Hepatocyte (in vitro differentiated cells): ENCODE measurements at regions not wholly inside any gene's neighbourhood (a gene's known extent, or its start where the extent isn't known, plus 50 kb on each side); places are given as distances from the start of the nearest gene placed in this dataset.

Experiments
- DNase-seq: peaks from one replicate; pipeline ENCODE4 v3.0.0-alpha.2; 2016; ENCODE audit warnings: low spot score
- H2AFZ ChIP-seq: fragments of 200-600 bp; sonication (generic); 2 replicates; pipeline ENCODE4 v1.6.0; 2016; ENCODE audit warnings: antibody characterized with exemption, mild to moderate bottlenecking
- H3K27ac ChIP-seq: fragments of 200-600 bp; sonication (generic); 2 replicates; pipeline ENCODE4 v1.5.1; 2016; ENCODE audit warnings: mild to moderate bottlenecking
- H3K27me3 ChIP-seq: fragments of 200-600 bp; sonication (generic); 2 replicates; pipeline ENCODE4 v1.6.1; 2016
- H3K36me3 ChIP-seq: fragments of 200-600 bp; sonication (generic); replicated peaks from 2 replicates; pipeline ENCODE4 v1.5.1; 2016; ENCODE audit warnings: low read depth; ENCODE audit not compliant: insufficient read depth
- H3K4me1 ChIP-seq: fragments of 200-600 bp; sonication (generic); 2 replicates; pipeline ENCODE4 v1.5.1; 2016; ENCODE audit warnings: mild to moderate bottlenecking, moderate library complexity; ENCODE audit not compliant: insufficient read depth
- H3K4me2 ChIP-seq: fragments of 200-600 bp; sonication (generic); 2 replicates; pipeline ENCODE4 v1.6.0; 2016
- H3K4me3 ChIP-seq: fragments of 200-600 bp; sonication (generic); 2 replicates; pipeline ENCODE4 v1.5.1; 2016; ENCODE audit warnings: mild to moderate bottlenecking
- H3K79me2 ChIP-seq: fragments of 200-600 bp; sonication (generic); 2 replicates; pipeline ENCODE4 v1.6.0; 2017; ENCODE audit warnings: mild to moderate bottlenecking
- H3K9me2 ChIP-seq: fragments of 200-600 bp; sonication (generic); replicated peaks from 2 replicates; pipeline ENCODE4 v1.6.0; 2017; ENCODE audit warnings: mild to moderate bottlenecking; ENCODE audit not compliant: insufficient read depth
- H3K9me3 ChIP-seq: fragments of 200-600 bp; sonication (generic); 2 replicates; pipeline ENCODE4 v1.5.1; 2016; ENCODE audit warnings: low read depth, mild to moderate bottlenecking
- H4K20me1 ChIP-seq: fragments of 200-600 bp; sonication (generic); 2 replicates; pipeline ENCODE4 v1.6.0; 2016; ENCODE audit warnings: mild to moderate bottlenecking; ENCODE audit not compliant: insufficient read depth, poor library complexity, severe bottlenecking
- CTCF ChIP-seq: fragments of 200-600 bp; sonication (generic); IDR thresholded peaks from 2 replicates; pipeline ENCODE4 v1.5.1; 2016; ENCODE audit warnings: antibody characterized with exemption, mild to moderate bottlenecking; ENCODE audit not compliant: poor library complexity
- EZH2 ChIP-seq: fragments of 200-600 bp; sonication (generic); IDR thresholded peaks from 2 replicates; pipeline ENCODE4 v1.6.1; 2016; ENCODE audit warnings: antibody characterized with exemption, mild to moderate bottlenecking, borderline replicate concordance
- EZH2phosphoT487 ChIP-seq: fragments of 200-600 bp; sonication (generic); IDR thresholded peaks from one replicate; pipeline ENCODE4 v1.6.1; 2018; ENCODE audit warnings: antibody characterized with exemption, mild to moderate bottlenecking, low read depth, moderate library complexity; ENCODE audit not compliant: unreplicated experiment, severe bottlenecking
- WGBS: methylation state at CpG from one replicate; pipeline ENCODE4 v1.1.6; 2016; ENCODE audit warnings: low lambda C conversion rate; ENCODE audit errors: missing lambda C conversion rate; 5-methylcytosine and 5-hydroxymethylcytosine counted together

- no peak for DNase-seq
- no peak overlapping the region for H3K4me2 ChIP-seq
- H3K36me3 ChIP-seq, result no peaks in the 10 kb centered on the region
- no peaks in the 10 kb centered on the region for H4K20me1 ChIP-seq
- no peaks in the 10 kb centered on the region for H3K9me2 ChIP-seq
- TF ChIP-seq EZH2phosphoT487 (no peak), CTCF (no peak), EZH2 (no peak)
- no peaks in the 10 kb centered on the region for H3K79me2 ChIP-seq
- no peaks in the 10 kb centered on the region for H3K4me1 ChIP-seq
- no peak overlapping the region for H3K4me3 ChIP-seq
- no peak overlapping the region for H3K27ac ChIP-seq
- H2AFZ ChIP-seq, result no peak overlapping the region
- no peaks in the 10 kb centered on the region for H3K27me3 ChIP-seq
- H3K9me3 ChIP-seq, result no peaks in the 10 kb centered on the region
- 84% methylated on average over 19 of the region's 19 CpGs for WGBS
Measured at GRCh38 chr17:22453181-22453580, 760.9 kb downstream of the KCNJ18 start.

GRCh38 chr17:22454070-22454999 lies 762.0 kb downstream of the KCNJ18 start:
- 93% methylated on average over 81 of the region's 82 CpGs for whole genome bisulfite sequencing
- TF ChIP-seq EZH2 (no peak), EZH2phosphoT487 (no peak), CTCF (no peak)
- DNase-seq, result no peak
- Histone ChIP-seq H3K27ac (no peak overlapping the region), H3K36me3 (no peaks in the 10 kb centered on the region), H3K4me1 (no peaks in the 10 kb centered on the region), H3K9me3 (no peaks in the 10 kb centered on the region), H3K4me2 (no peak overlapping the region), H3K79me2 (no peaks in the 10 kb centered on the region), H3K27me3 (no peaks in the 10 kb centered on the region), H2AFZ (no peak overlapping the region), H3K4me3 (no peak overlapping the region), H4K20me1 (no peaks in the 10 kb centered on the region), H3K9me2 (no peaks in the 10 kb centered on the region)

DNA sequence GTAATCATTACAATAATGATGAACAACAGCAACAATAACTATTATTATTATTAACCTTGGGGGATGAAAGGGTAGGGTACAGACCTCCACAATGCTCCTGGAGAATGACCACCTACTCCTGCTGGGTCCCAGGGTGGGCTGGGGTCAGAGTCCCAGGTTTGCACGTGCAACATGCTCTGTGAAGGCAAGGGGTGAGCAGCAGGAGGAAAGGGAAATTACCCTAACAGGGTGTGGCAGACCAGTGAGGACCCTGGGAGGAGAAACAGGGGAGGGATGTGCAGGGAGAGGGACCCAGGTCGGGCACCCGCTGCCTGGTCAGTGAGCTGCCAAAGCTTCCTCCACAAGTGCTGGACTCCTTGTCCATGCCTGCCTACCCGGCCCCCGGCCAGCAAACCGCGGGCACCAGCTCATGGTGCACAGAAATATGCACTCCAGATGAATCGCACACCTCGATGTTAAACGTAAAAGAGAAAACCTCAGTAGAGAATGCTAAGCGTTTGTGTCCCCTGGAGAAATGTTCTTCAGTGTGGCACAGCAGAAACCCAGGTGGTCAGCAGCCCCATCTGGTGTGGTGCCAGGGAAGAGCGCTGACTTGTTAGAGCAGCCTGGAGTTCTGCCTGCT lies 767.1 kb downstream of the KCNJ18 start:
- TF ChIP-seq CTCF (no peak), EZH2phosphoT487 (no peak), EZH2 (no peak)
- Histone ChIP-seq H3K36me3 (no peaks in the 10 kb centered on the region), H3K4me2 (no peak overlapping the region), H3K4me1 (no peaks in the 10 kb centered on the region), H4K20me1 (no peaks in the 10 kb centered on the region), H3K9me2 (no peaks in the 10 kb centered on the region), H3K4me3 (no peak overlapping the region), H3K27me3 (no peaks in the 10 kb centered on the region), H3K27ac (no peak overlapping the region), H3K9me3 (no peaks in the 10 kb centered on the region), H2AFZ (no peak overlapping the region), H3K79me2 (no peaks in the 10 kb centered on the region)
- no peak for DNase-seq
- 81% methylated on average over 12 of the region's 12 CpGs for WGBS
